SKM-1 treated with dmso at 0.1 percent for 144 hours (cell line): ENCODE measurements at regions not wholly inside any gene's neighbourhood (a gene's known extent, or its start where the extent isn't known, plus 50 kb on each side); places are given as distances from the start of the nearest gene placed in this dataset.
"Not testable (repeated sequence)": the region's sequence is repeated elsewhere in the genome, so short reads cannot be mapped to it uniquely, and the experiment has no call there.

Experiments
- DNase-seq: peaks from one replicate; lab custom pipeline; 2025; ENCODE audit not compliant: unreplicated experiment; lab: John Stamatoyannopoulos, UW

DNA sequence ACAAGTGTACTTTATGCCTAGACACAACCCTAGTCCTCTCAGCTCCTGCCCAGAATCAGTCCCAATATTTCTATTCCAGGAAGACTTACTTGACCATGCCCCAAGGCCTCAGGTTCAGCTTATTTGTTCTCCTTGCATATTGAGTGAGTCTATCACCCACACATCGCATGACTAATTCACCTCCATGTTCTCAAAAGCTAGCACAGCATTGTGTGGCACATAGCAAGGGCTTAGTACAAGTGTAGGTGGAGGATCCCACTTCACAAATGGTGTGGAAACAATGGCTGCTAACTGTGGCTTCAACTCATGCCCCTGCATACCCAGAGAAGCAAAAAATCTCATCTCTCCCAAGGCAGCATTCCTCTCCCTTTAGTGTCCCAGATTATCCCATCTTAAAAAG lies 602.6 kb upstream of the API5 start:
- no peak for DNase-seq

- DNase-seq, result no peak
Measured at GRCh38 chr11:42713279-42713678, 598.5 kb upstream of the API5 start.

GRCh38 chr11:42713753-42714152 lies 598.0 kb upstream of the API5 start:
- DNase-seq, result no peak

GRCh38 chr11:42720716-42721563 lies 590.9 kb upstream of the API5 start:
- DNase-seq, result no peak

DNA sequence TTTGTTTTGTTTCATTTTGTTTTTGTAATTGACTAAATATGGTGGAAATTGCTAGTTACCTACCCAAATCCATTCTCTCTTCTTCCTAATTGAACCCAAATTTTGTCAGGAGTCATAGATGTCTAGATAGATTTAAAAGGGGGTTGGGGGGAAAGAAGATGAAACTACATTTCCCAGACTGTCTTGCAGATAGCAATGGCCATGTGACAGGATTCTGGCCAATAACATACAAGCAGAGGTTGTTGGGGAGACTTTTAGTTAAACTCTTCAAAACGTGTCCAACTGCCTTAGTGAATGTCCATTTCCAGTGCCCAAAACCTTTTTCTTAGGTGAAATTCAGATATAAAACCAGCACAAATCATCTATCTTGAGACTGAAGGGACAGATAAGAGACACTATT lies 583.9 kb upstream of the API5 start:
- no peak for DNase-seq

- no peak for DNase-seq
Measured at GRCh38 chr11:42762348-42762747, 549.4 kb upstream of the API5 start.

DNA sequence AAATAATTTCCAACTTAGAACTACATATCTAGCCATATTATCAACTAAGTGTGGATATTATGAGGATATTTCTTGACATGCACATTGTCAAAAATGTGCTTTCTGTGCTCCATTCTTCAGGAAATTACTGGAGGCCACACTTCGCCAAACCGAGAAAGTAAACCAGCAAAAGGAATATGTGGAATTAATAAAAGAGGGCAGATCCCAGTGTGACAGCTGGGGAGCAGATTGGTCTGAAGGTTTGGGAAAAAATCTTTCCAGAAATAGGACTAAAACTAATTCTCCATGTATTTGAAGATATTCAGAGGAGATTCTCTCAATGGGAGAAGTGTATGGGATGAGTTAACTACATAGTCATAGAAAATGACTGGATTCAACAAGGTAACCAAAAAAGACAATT lies 546.9 kb upstream of the API5 start:
- DNase-seq, result no peak

- no peak for DNase-seq
Measured at GRCh38 chr11:42768576-42768975, 543.2 kb upstream of the API5 start.

DNA sequence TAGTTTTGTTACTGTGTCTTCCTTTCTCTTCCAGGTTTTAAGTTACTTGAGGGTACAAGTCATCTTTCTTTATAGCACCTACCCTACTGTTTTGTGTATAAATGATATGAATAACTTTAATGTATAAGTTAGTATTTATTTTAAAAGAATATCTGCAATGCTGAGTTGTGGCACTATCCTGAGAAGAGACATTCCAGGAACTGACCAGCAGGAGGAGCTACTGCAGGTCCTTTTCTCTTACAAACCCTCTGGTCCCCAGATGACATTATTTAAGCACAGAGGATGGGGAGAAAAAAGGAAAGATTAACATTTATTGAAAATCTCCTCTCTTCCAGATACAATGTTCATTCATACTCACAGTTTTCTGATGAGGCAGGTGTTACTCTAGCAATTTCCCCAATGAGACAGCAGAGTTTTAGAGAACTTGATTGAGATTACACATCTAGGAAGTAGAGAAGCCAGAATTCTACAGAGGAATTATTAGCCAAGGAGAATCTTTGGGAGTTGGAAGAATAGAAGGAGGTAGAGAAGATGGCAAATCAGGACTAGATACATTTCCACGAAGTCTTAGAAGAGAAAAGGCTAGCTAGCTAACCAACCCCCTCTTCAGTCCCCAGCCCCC lies 541.2 kb upstream of the API5 start:
- peak; percentile 31 for DNase-seq

DNA sequence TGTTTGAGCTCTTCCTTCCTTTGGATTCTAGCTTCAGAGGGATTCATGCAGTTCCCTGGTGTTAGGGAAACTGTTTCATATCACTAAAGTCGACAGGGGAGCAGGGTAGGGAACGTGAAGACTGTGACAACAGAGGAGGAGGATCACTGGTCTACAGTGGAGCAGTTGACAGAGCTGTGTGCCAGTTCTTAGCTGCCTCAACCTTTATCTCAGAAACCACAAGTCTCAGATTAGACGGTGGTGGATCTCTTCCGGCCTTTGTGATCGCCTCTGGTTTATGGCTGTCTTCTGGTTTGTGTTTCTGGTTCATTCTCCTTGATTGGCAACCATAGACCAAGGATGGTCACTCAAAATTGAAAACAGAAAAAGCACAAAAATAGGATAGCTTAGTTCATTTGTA lies 538.9 kb upstream of the API5 start:
- DNase-seq, result no peak

DNA sequence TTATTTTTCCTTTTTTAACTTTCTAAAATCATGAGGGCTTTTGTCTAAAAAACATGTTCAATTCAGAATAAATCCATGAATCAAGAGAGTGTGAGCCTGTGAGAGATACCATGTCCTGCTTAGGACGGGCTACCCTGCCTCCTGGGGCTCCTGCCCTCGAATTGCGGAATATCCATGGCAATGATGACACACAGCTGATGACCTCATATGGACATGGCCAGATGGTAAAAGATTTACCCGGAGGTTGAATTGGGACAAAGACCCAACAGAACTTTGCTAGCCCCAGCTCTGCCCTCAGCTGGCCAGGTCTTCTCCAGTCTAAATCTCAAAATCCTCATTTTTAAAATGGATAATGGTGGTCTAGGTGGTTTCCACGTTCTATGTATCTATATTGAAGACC lies 538.1 kb upstream of the API5 start:
- DNase-seq, result no peak

- no peak for DNase-seq
Measured at GRCh38 chr11:42774567-42774966, 537.2 kb upstream of the API5 start.

DNA sequence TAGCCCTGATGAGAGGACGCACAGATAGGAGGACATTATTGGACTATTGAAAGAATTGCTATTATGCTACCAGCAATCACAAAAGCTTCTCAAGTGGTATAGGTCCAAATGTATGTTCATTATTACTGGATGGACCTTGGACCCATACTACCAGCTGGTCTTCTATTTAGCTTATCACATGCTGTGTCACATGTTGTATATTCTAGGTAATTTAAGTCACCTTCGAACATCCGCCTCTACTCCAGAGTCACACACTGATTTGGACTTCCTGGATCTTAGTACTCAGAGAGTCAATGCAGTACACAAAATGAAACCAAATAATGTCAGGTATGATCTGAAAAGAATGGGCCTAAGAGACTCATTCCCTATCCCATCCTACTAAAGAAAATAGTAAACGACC lies 534.0 kb upstream of the API5 start:
- DNase-seq, result no peak

DNA sequence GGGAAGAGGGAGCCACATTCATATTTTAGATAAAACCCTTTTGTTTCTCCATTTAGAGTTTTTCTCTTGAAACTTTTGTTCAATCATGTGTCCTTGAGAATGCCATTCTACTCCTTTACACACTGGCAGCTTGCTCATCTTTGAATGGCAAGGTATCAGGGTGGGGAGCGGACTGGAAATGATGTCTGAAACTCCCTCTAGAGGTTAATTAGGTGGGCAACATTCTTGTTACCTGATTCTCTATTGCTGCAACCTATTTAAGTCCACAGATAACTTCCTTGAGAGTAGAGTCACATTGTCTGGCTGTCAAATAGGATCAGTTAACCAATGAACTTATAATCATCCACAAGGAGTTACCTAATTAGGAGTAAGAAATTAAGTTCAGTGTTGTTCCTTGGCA lies 533.6 kb upstream of the API5 start:
- no peak for DNase-seq

DNA sequence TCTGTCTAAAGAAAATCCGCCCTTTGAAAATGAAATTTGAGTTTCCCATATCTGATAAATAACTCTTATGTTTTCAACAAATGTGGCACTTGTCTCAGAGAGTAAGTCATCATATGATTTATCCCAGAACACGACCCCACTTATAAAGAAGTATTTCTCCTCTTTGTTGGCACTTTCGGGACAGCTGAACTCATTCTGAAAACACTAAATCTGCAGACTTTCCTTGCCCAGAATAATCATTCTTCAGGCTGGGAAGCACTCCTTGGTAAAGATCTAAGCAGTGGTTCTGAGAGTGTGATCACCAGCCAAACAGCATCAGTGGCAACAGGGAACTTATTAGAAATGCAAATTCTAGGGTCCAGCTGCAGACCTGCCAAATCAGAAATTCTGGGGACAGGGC lies 532.2 kb upstream of the API5 start:
- no peak for DNase-seq

DNA sequence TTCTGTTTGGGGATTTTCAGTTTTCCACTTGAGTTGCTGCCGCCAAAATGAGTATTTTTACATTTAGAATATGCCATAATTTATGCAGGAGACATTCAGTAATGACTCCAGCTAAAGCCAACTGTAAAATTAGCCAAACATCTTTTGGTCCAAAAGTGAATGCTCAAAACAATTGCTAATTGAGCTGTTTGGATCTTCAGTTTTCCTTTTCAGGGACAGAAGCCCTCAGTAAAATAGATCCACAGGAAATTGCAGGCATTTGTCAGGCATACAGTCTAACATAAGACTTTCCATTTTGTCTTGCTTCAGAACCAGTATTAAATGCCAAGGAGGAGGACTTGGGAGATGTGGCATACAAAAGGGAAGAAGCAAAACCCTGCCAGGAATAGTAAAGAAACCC lies 524.8 kb upstream of the API5 start:
- no peak for DNase-seq

DNA sequence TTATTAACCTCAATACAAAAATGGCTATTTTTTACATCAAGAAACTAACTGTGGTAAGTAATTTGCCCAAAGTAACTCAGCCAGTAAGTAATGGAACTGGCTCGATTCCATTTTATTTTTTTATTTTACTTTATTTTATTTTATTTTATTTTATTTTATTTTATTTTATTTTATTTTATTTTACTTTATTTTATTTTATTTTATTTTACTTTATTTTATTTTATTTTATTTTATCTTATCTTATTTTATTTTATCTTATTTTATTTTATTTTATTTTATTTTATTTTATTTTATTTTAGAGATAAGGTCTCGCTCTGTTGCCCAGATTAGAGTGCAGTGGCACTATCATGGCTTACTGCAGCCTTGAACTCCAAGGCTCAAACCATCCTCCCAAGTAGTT lies 516.3 kb upstream of the API5 start:
- not testable (repeated sequence) for DNase-seq

- DNase-seq, result no peak
Measured at GRCh38 chr11:42800041-42800440, 511.8 kb upstream of the API5 start.

GRCh38 chr11:42802201-42802899 lies 509.4 kb upstream of the API5 start:
- DNase-seq, result no peak

GRCh38 chr11:42806191-42806590 lies 505.6 kb upstream of the API5 start:
- DNase-seq, result no peak

GRCh38 chr11:42812361-42812760 lies 499.4 kb upstream of the API5 start:
- no peak for DNase-seq

- no peak for DNase-seq
Measured at GRCh38 chr11:42812960-42813359, 498.8 kb upstream of the API5 start.
